Aorta (tissue), 5 donors: ENCODE measurements at regions not wholly inside any gene's neighbourhood (a gene's known extent, or its start where the extent isn't known, plus 50 kb on each side); places are given as distances from the start of the nearest gene placed in this dataset.

Experiments used
- ATAC-seq: fragments of 200-7000 bp; cut with Tn5 transposase; one replicate; pipeline ENCODE4 v1.9.1; 2022; ENCODE audit warnings: moderate library complexity; ENCODE audit not compliant: low FRiP score
- DNase-seq, 2 donors: peaks; one replicate each; pipeline ENCODE4 v3.0.0-alpha.2; 2020
- H3K27ac ChIP-seq, 2 donors: one replicate each; pipeline ENCODE4 v1.5.1; 2013; ENCODE audit warnings: low read length in 2 of 2, mild to moderate bottlenecking in 2 of 2, moderate library complexity in 2 of 2, control low read depth in 1 of 2, inconsistent platforms in 1 of 2, low read depth in 1 of 2
- H3K27me3 ChIP-seq, 2 donors: one replicate each; pipeline ENCODE4 v1.6.1; 2013; ENCODE audit warnings: control low read depth in 1 of 2, low read length in 1 of 2, mild to moderate bottlenecking in 1 of 2, moderate library complexity in 1 of 2; ENCODE audit not compliant: insufficient read depth in 2 of 2, control insufficient read depth in 1 of 2
- H3K36me3 ChIP-seq, 2 donors: one replicate each; pipeline ENCODE4 v1.6.1; 2013; ENCODE audit warnings: control low read depth in 1 of 2, low read length in 1 of 2, mild to moderate bottlenecking in 1 of 2; ENCODE audit not compliant: insufficient read depth in 2 of 2, control insufficient read depth in 1 of 2
- H3K4me1 ChIP-seq, 2 donors: one replicate each; pipeline ENCODE4 v1.6.1; 2013; ENCODE audit warnings: low read length in 2 of 2, control low read depth in 1 of 2, mild to moderate bottlenecking in 1 of 2, moderate library complexity in 1 of 2; ENCODE audit not compliant: insufficient read depth in 2 of 2, control insufficient read depth in 1 of 2
- H3K4me3 ChIP-seq, 2 donors: one replicate each; pipeline ENCODE4 v1.5.1; 2013; ENCODE audit warnings: low read length in 2 of 2, control low read depth in 1 of 2, mild to moderate bottlenecking in 1 of 2
- H3K9me3 ChIP-seq: one replicate; pipeline ENCODE4 v1.6.1; 2013; ENCODE audit warnings: mild to moderate bottlenecking, low read length; ENCODE audit not compliant: control insufficient read depth
- WGBS, 2 donors: extraction: QIAGEN DNeasy Blood & Tissue Kit; methylation state at CpG; one replicate each; pipeline ENCODE4 v1.1.7; 2013; 5-methylcytosine and 5-hydroxymethylcytosine counted together
- intact Hi-C, 2 donors: fragments of 100-400 bp; cut with DNase I; formaldehyde crosslinking; loops; one replicate each; pipeline versions ENCODE4 v1.14.2 to v1.15.0; 2022
- donor health status: healthy with polysubstance abuse.
- donor health status: Bipolar disorder and iron deficiency.
- donor health status: DM: no; HTN: no; CAD: no.
- donor health status: DM: no; HTN: no; CAD: no.
- donor health status: DM: yes; HTN: yes; CAD: no.

- 71 to 80% methylated on average over 6 of the region's 6 CpGs for WGBS, 2 donors
- DNase-seq: no peak
- no peak overlapping the region for H3K4me3 ChIP-seq
- no peaks in the 10 kb centered on the region for H3K36me3 ChIP-seq
- no peaks in the 10 kb centered on the region for H3K9me3 ChIP-seq
- H3K27me3 ChIP-seq: no peaks in the 10 kb centered on the region
- ATAC-seq: no peak
- intact Hi-C loops: no loop called here
- no peaks in the 10 kb centered on the region for H3K4me1 ChIP-seq
- H3K27ac ChIP-seq: no peak overlapping the region
Measured at GRCh38 chr21:38957575-38958322, 152.0 kb downstream of the ETS2 start.

GRCh38 chr21:38956856-38957571 lies 151.3 kb downstream of the ETS2 start:
- Histone ChIP-seq H3K4me1 (no peaks in the 10 kb centered on the region), H3K9me3 (no peaks in the 10 kb centered on the region), H3K36me3 (no peaks in the 10 kb centered on the region), H3K4me3 (no peak overlapping the region), H3K27me3 (no peaks in the 10 kb centered on the region), H3K27ac (no peak overlapping the region)
- DNase-seq: no peak
- ATAC-seq: no peak
- 91 to 94% methylated on average over 10 of the region's 10 CpGs for WGBS, 2 donors
- intact Hi-C loops: no loop called here

- no peaks in the 10 kb centered on the region for H3K4me1 ChIP-seq
- no peaks in the 10 kb centered on the region for H3K27me3 ChIP-seq
- DNase-seq (no peak), ATAC-seq (no peak)
- H3K27ac ChIP-seq: no peak overlapping the region
- no peak overlapping the region for H3K4me3 ChIP-seq
- no peaks in the 10 kb centered on the region for H3K9me3 ChIP-seq
- WGBS, 2 donors: 94 to 97% methylated on average over 5 of the region's 5 CpGs
- H3K36me3 ChIP-seq: no peaks in the 10 kb centered on the region
- intact Hi-C loops: no loop called here
Measured at GRCh38 chr21:38956521-38956855, 150.8 kb downstream of the ETS2 start.

- no peak overlapping the region for H3K4me3 ChIP-seq
- no peaks in the 10 kb centered on the region for H3K27me3 ChIP-seq
- WGBS, 2 donors: 85 to 88% methylated on average over 6 of the region's 6 CpGs
- no peaks in the 10 kb centered on the region for H3K4me1 ChIP-seq
- H3K27ac ChIP-seq: no peak overlapping the region
- no peaks in the 10 kb centered on the region for H3K9me3 ChIP-seq
- DNase-seq (no peak), ATAC-seq (no peak)
- H3K36me3 ChIP-seq: no peaks in the 10 kb centered on the region
- intact Hi-C loops: no loop called here
Measured at GRCh38 chr21:38956007-38956406, 150.3 kb downstream of the ETS2 start.

GRCh38 chr21:38955495-38955894 lies 149.8 kb downstream of the ETS2 start:
- no peaks in the 10 kb centered on the region for H3K36me3 ChIP-seq
- no peaks in the 10 kb centered on the region for H3K27me3 ChIP-seq
- WGBS, 2 donors: 78 to 81% methylated on average over 8 of the region's 8 CpGs
- no peak for ATAC-seq
- H3K4me1 ChIP-seq: no peaks in the 10 kb centered on the region
- no peak for DNase-seq
- intact Hi-C loops: no loop called here
- H3K9me3 ChIP-seq: no peaks in the 10 kb centered on the region
- no peak overlapping the region for H3K27ac ChIP-seq
- no peak overlapping the region for H3K4me3 ChIP-seq

- H3K4me1 ChIP-seq: no peaks in the 10 kb centered on the region
- no peaks in the 10 kb centered on the region for H3K9me3 ChIP-seq
- 91 to 93% methylated on average over 3 of the region's 3 CpGs for WGBS, 2 donors
- H3K27ac ChIP-seq: no peak overlapping the region
- H3K27me3 ChIP-seq: no peaks in the 10 kb centered on the region
- DNase-seq (no peak), ATAC-seq (no peak)
- intact Hi-C loops: no loop called here
- H3K4me3 ChIP-seq: no peak overlapping the region
- H3K36me3 ChIP-seq: no peaks in the 10 kb centered on the region
Measured at GRCh38 chr21:38954588-38955004, 148.9 kb downstream of the ETS2 start.

- Histone ChIP-seq H3K4me1 (no peaks in the 10 kb centered on the region), H3K9me3 (no peaks in the 10 kb centered on the region), H3K27ac (no peak overlapping the region), H3K4me3 (no peak overlapping the region), H3K27me3 (no peaks in the 10 kb centered on the region), H3K36me3 (no peaks in the 10 kb centered on the region)
- 96 to 97% methylated on average over 5 of the region's 5 CpGs for WGBS, 2 donors
- intact Hi-C loops: no loop called here
- ATAC-seq (no peak), DNase-seq (no peak)
Measured at GRCh38 chr21:38953516-38953915, 147.8 kb downstream of the ETS2 start.

- no peaks in the 10 kb centered on the region for H3K4me1 ChIP-seq
- WGBS, 2 donors: 66 to 71% methylated on average over 3 of the region's 3 CpGs
- no peak for ATAC-seq
Measured at GRCh38 chr21:38952890-38953289, 147.2 kb downstream of the ETS2 start.

GRCh38 chr21:38951095-38951730 lies 145.5 kb downstream of the ETS2 start:
- DNase-seq (no peak), ATAC-seq (no peak)
- WGBS, 2 donors: 92 to 96% methylated on average over 1 of the region's 1 CpG
- Histone ChIP-seq H3K4me3 (no peak overlapping the region), H3K4me1 (no peaks in the 10 kb centered on the region), H3K9me3 (no peaks in the 10 kb centered on the region), H3K36me3 (no peaks in the 10 kb centered on the region), H3K27me3 (no peaks in the 10 kb centered on the region), H3K27ac (no peak overlapping the region)
- intact Hi-C loops: no loop called here

More at GRCh38 chr21:38952890-38953289, 147.2 kb downstream of the ETS2 start:
- Histone ChIP-seq H3K9me3 (no peaks in the 10 kb centered on the region), H3K27me3 (no peaks in the 10 kb centered on the region), H3K27ac (no peak overlapping the region), H3K36me3 (no peaks in the 10 kb centered on the region), H3K4me3 (no peak overlapping the region)
- DNase-seq: no peak
- intact Hi-C loops: no loop called here
